ENCODE measurements at regions not wholly inside any gene's neighbourhood (a gene's known extent, or its start where the extent isn't known, plus 50 kb on each side); places are given as distances from the start of the nearest gene placed in this dataset.
"Not testable (repeated sequence)": the region's sequence is repeated elsewhere in the genome, so short reads cannot be mapped to it uniquely, and the experiment has no call there.

DNA sequence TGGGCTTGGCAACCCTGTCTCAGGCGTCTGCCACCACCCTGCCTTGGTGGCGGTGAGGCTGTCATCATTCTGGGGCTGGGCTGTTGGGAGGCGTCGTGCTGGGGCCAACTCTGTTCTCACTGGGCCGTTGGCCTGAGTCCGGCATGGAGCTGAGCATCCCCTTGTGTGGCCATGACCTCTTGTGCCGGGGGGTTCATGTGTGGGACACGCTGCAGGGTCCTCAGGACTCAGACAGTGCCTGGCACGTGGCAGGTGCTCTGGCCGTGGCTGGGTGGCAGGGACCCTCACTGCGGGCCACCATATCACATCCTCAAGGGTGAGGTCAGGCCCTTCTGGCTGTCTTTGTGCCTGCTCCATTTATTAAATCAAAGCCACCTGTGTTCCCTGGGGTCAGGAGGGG, 197.4 kb downstream of the BANP start:
- not testable (repeated sequence) for DNase-seq

DNA sequence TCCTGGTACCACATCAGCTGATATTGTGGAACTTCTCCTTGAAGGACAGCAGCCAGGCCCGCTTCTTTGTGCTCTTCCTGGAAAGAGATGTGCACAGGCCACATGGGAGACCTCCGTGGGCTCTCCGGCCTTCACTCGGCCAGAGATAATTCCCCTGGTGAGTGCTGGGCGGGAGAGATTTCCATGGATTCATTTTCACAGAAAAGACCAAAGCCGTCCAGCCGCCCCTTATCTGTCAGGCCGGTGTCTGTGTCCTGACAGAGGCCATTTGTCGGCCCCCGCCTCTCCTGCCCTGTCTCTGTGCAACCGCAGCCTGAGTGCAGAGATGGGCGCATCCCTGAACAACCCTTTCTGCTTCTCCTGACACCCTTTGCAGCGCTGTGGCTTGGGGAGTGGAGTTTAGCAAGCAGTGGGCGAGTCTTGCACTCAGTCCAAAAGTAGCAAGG, 197.9 kb downstream of the BANP start:
- not testable (repeated sequence) for DNase-seq

DNA sequence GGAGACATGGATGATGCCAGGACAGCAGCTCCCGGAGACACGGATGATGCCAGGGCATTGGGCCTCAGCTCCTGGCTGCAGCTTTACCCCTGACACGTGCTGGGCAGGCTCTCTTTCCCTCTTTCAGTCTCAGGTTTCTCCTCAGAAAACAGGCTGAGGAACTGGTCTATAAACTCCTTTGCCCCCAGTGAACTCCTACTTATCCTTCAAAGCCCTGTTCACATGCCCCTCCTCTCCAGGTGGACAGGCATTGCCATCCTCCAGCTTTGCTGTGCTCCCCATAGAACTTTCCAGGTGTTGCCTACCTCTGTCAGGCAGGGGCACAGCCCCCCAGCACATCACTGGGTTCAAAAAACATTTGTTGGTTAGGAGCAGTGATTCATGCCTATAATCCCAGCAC, 198.4 kb downstream of the BANP start:
- not testable (repeated sequence) for DNase-seq

DNA sequence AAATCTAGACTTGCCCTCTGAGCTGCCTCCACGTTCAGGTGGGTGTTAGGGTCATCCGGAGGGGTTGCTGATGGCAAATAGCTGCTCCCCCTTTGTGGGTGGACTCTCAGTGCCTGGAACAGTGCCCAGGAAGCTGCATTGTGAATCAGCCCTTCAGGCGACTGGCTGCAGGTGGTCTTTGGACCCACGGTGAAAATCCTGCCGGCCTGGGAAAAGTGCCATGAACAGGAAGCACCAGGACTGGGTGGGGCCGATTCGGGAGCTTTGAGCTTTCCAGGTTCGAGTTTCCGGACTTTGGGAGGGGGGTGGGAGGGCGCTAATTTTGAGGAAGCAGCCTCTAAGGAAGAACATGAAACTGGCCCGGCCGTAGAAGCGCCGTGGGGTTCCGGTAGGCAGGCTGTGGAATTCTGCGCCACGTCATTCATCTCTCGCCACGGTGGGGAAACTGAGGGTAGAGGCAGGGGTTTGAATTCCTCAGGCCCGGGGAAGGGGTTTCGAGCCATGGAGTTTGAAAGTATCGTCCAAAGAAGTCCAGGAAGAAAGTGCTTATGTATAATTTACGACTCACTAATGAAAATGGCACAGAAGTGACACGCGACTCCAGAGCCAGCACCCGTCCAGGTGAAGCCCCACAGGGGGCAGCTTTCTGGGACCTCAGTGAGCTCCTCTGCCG, 199.4 kb downstream of the BANP start:
- not testable (repeated sequence) for DNase-seq

DNA sequence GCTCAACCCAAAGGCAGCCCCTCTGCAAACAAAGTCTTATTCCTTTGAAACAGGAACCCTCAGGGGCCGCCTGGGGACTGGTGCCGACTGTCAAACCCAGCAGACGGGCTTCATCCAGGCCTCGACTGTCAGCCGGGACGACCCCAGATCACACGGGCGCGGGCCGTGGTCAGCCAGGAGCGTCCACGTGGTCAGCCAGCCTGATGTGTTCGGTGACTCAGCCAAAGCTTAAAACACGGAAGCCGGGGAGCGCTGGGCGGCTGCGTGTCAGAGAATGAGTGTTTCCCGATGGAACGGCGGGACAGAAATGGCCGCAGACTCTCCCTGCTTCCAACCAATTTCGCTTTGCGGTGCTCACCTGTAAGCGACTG, 199.9 kb downstream of the BANP start:
- not testable (repeated sequence) for DNase-seq

DNA sequence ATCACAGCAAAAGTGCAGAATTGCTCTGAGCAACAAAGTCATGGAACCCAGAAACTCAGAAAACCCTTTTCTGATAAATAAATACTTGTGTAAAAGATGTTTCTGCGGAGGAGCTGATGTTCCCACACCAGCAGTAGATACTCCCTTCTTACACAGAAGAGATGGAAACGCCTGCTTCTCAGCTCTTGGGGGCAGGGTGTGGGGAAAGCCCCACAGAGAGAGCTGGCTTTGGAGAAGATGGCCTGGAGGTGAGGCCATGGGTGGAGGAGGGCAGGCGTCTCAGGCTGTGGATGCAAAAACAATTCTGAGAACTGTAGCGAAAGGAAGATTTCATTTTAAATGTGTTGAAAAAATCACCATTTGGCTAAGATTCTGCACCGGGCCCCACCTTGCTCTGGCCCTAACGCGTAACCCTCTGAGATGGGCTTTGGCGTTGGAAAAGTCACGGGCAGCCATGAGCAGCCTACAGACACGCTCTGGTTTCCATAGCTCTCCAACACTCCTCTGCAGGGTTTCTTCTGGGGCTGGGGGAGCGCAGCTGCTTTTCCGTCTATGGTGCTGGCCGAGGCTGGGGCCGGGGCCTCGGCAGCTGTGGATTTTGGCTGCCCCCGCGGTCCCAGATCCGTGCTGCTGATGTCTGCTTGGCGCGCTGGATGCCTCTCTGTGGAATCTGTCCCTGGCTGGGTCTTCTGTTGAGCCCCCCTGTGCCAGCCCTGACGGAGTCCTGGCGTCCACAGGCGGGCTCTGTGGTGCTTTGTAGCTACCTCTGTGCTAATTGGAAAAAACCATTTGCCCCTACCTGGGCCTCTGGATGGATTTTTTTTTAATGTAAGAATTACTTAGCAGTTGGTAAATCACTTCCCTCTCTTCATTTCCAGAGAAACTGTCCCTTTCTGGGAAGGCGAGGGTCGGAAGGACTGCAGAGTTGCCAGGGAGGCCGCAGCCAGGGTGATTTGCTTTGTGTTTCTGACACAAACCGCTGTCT, 200.9 kb downstream of the BANP start:
- DNase-seq = not testable (repeated sequence)

DNA sequence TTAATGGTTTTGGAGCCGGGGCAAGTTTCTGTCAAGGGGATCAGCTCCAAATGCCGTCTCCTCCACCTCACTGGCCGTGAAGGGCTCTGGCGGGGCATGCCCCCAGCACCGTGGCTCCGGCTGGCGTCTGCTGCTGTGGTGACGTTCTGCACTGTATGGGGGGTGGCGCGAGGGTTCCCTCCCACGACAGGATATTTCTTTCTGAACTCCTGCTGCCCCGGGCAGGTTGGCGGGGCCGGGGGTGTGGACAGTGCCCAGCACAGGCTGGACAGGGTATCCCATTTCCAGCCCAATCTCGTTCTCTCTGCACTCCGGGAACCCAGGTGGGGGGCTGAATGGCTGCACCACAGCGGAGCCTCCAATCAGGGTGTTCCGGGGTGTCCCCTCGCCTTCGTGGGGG, 201.6 kb downstream of the BANP start:
- DNase-seq = not testable (repeated sequence)

DNA sequence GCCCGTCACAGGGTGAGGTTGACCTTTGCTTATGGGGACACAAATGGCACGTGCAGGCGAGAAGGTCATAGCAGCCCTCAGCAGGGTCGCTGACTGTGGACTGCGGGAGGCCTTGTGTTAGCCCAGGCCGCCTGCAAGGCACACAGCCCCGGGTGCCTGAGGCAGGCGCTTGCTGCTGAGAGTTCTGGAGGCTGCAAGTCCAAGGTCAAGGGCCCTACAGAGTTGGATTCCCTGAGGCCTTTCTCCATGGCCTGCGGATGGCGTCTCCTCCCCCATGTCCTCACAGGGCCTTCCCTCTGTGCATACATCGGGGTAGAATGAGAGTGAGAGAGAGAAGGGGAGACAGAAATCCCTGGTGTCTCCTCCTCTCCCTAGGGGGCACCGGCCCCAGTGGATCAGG, 202.3 kb downstream of the BANP start:
- DNase-seq = not testable (repeated sequence)

DNA sequence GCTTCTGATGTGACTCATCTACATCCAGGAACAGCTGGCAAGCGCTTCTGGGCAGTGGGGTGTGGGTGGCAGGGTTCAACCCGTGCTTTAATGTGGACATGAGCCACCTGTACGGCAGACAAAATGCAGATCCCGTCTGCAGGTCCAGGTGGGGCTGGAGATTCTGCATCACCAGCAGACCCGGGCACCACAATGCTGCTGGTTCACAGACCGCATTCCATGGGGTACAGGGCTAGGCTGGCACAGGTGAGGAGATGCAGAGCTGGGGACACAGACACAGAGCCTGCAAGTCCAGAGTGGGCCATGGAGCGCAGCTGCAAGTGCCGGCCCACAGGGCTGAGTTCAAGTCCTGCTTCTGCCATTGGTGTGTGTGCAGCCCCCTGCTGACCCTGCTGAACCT, 203.7 kb downstream of the BANP start:
- DNase-seq = not testable (repeated sequence)

DNA sequence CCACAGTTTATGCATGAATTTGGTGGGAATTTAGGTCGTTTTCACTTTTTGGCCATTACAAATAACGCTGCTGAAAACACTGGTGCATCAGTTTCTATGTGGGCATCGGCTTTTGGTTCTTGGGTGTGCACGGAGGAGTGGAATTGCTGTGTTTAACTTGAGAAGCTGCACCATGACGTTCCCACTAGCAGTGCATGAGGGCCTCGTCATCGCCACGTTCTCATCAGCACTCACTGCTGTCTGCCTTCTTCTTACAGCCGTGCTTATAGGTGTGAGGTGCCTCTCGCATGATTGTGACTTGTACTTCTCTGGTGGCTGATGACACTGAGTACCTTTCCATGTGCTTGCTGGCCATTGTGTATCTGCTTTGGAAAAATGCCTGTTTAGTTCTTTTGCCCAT, 204.4 kb downstream of the BANP start:
- DNase-seq = not testable (repeated sequence)

DNA sequence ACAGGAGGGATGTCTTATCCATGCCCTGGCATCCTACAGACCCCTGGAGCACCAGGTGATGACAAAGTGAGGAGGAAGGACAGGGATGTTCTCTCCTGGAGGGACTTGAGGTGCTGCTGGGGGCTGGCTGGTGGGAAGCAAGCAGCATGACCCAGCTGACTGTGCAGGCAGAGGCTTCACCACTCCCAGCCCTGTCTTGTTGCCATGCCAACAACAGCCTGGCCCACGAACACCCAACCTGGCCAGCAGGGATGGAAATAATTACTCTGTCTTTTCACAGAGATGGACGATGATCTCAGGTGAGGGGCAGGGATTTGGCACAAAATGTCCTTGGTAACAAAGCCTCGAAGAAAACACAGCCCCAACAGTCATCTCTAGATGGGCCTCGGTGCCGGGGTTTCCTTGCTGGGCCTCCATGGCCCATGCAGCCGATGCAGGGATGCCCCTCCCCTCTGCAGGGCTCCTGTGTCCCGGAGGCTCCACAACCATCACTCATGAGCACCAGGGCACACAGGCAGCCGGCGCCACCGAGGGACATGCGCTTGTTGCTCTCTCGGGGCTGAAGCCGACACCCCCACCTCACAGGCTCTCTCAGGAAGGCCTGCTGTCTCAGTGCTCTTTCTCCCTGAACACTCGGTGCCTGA, 205.5 kb downstream of the BANP start:
- DNase-seq = not testable (repeated sequence)

DNA sequence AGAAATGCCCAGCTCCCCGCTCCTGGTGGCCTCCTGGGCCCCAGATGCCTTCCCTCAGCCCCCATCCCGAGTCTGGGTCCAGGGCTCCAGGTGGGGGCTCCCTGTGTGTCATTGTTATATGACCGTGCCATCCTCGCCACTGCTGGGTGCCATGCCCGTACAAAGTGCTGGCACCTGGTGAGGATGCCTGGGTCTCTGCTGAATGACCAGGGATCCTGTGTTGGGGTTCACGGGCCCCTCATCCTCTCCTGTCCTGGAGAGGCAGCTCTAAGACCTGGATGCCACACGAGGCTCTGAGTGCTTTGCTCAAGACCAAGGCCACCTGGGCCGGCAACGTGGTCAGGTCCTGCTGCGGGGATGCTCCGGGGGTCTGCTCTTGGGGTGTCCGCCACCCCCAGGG, 206.5 kb downstream of the BANP start:
- DNase-seq = not testable (repeated sequence)

DNA sequence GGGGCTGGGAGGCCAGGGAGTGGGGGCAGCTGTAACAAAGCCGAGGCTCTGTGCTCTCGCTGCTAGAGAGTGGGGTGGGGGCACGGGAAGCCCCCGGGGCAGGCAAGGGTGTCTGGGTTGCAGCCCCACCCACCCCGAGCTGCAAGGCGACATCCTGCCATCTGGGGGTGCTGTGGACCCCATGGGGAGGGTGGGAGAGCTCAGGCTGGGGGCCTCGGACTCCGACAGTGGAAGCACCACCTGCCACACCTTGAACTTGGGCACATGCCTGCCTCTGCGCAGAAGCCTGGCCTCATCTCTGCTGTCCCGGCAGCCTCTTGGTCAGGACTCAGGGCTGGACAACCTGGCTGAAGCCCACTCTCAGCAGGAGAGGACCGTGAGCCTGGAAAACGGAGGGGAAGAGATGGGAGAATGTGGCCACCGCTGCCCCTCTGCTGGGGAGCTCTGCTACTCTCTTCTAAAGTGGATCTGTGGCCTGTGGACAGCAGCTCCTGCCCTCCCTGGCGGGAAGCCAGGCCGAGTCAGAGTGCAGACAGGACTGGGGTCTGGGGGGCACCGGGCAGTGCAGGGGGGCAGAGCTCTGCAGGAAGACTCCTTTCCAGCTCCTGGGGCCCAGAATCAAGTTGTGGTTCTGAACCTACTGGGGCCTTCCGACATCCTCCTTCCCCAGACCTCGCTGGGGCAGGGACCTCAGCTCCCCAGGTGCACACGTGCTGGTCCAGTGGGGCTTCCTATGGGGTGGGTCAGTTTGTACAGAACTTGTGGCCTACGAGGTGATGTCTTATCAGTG, 207.2 kb downstream of the BANP start:
- DNase-seq = not testable (repeated sequence)

DNA sequence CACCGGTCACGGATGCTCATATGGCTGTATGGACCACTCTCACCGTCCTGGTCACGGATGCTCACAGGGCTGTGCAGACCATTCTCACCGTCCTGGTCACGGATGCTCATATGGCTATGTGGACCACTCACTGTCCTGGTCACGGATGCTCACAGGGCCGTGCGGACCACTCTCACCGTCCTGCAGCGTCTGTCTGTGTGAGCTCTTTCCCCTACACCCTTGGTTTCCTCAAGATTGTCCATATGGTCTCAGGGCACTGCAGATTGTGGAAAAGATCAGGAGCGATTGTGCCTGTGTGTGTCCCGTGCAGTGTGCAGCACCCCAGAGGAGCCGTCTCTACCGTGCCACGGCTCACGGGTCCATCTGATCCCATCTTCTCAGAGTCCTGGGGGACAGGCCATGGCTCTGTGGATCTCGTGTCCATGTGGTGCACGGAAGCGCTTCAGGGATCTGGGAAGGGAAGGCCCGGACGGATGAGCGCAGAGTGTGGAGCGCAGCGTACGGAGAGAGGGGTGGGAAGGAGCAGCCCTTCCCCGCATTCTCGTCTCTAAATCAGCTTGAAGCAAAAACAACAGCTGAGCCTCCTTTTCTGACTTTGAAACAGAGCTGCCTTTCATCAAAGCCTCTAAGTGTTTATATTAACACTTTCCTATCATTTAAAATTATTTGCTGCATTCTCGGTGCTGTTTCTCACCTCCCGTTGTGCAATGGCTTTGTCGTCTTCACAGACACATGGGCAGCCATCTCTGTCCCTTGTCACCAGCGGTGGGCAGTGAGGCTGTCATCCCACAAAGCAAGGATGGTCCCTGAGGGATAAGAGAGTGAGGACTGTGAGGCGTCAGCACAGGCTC, 208.0 kb downstream of the BANP start:
- not testable (repeated sequence) for DNase-seq

DNA sequence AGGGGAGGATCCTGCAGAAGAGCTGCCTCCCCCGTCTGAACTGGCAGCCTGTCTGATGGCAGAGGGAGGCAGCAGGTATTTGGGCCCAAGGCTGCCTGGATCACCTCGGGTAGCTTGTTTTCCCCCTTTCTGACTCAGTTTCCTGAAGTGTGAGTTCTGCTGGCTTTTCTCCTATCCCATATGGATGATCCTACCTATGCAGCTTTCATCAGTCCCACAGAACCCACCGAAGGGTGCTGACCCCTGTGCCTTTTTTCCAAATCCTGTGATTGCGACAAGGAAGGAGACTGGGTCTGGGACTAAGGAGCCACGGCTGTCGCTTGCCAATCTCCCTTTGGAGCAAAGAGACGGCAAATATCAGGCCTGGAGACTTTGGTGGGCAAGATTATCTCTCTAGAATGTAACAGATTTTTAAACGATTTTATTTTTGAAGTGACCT, 208.7 kb downstream of the BANP start:
- not testable (repeated sequence) for DNase-seq

DNA sequence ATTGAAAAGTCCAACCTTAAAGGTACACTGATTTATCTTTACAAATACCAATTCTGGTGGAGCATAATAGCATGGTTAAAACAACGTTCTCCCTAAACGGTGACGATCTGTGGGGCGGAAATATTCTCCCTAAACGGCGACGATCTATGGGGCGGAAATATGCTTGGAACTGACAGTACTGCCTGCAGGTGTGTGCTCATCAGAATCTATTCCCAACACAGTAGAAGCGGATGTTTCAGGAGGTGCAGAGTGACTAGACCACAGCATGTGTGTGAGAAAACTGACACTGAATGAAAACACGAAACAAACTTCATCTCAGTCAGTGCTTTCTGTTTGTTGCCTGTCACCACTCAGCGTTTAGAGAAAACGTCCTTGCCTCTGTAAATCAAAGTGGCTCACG, 210.0 kb downstream of the BANP start:
- DNase-seq = not testable (repeated sequence)

DNA sequence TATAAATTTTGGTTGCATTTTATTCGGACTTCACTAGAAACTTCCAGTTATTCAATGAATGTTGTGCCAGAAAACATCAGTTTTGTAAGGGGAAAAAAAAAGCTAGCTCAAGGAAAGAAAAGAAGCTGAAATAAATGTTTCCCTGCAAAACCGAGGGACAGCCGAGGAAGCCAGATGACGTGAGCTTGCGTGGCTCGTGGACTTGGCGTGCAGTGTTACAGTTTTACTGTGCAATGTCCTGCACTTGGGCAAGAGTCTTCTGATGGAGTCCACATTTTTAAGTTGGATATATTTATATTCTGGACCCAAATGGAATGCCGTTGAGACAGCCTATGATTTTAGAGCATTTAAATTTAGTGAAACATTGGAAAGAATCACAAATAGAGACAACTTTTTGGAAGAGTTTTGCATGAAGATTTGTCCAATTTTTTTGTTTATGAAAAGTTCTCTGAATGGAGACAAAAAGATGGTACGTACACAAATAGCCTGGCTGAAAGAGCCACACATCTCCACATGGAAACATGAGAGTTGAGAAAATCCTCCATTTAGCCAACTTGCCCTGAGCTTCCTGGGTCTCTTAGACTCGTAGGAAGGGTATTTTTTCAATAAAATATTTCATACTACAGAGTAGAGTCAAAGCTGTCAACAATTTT, 210.5 kb downstream of the BANP start:
- DNase-seq = not testable (repeated sequence)

DNA sequence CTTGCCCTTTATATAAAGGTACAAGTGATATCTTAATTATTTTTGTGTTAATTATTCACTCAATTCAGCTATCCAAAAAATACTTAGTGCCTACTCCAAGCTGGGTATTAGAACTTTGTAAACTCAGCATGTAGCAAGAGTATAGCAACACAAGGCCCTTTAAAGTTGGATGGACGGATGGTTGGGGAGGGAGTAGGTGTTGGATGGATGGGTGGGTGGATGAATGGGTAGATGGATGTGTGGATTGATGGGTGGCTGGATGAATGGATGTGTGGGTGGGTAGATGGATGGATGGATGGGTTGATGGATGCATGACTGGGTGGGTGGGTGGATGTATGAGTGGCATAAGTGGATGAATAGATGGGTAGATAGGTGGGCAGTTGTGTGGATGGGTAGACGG, 211.5 kb downstream of the BANP start:
- not testable (repeated sequence) for DNase-seq

DNA sequence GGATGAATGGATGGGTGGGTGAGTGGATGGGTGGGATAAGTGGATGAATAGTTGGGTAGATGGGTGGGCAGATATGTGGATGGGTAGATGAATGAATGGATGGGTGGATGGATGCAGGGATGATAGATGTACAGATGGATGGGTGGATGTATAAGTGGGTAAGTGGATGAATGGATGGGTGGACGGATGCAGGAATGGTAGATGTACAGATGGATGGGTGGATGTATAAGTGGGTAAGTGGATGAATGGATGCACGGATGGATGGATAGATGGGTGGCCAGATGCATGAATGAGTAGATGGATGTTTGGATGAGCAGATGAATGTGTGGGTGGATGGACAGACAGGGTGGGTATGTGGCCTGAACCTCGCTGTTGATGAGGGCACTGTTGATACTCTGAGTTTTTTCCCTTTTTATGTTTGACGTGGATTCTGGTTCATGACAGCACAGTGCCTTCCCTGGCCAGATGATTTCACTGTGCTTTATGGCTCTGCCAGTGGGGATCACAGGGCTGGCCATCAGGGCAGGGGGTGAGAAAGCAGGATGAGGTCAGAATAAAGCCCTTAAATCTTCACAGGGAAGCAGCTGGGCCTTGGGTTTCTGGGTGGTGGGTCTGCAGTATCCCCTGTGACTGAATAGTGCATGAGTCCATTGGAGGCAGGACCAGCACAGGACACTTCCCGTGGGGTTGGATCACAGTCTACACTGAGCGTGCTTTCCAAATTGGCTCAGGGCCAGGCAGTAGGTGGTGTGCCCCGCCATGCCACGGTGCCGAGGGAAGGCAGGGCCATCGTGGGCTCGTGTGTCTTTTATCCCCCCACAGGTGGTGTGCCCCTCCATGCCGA, 213.2 kb downstream of the BANP start:
- not testable (repeated sequence) for DNase-seq

DNA sequence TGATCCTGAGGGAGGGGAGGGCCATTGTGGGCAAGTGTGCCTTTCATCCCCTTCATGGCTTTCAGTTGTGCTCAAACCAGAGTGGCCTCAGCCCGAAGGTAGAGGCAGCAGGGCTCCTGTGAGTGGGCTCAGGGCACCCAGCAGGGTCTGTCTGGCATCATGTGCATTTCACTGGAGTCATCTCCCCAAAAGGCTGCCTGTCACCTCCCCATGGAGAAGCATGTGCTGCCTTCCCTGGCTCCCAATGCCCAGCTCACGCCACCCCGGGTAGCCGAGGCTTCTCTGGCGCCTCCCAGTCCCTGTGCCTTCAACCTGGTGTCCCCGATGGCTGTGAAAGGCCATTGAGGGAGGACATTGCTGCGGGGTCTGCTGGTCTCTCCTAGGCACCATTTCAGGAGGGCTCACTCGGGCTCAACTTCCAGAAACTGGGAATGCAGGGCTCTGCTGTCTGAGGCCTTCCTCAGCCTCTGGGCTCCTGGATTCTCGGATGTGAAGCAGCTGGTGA, 213.9 kb downstream of the BANP start:
- DNase-seq = not testable (repeated sequence)

All from RPMI8226 (cell line).